IPS-20b (cell line): ENCODE measurements at regions not wholly inside any gene's neighbourhood (a gene's known extent, or its start where the extent isn't known, plus 50 kb on each side); places are given as distances from the start of the nearest gene placed in this dataset.

Experiments
- H3K27ac ChIP-seq: one replicate; pipeline ENCODE4 v1.5.1; 2013; ENCODE audit warnings: low read length
- H3K27me3 ChIP-seq: 2 replicates; pipeline ENCODE4 v1.6.1; 2013; ENCODE audit warnings: mild to moderate bottlenecking, low read length, inconsistent platforms; ENCODE audit not compliant: insufficient read depth
- H3K36me3 ChIP-seq: 2 replicates; pipeline ENCODE4 v1.6.1; 2013; ENCODE audit warnings: low read depth, mild to moderate bottlenecking, inconsistent platforms, low read length, moderate library complexity; ENCODE audit not compliant: insufficient read depth
- H3K4me1 ChIP-seq: 2 replicates; pipeline ENCODE4 v1.6.1; 2013; ENCODE audit warnings: mild to moderate bottlenecking, control low read depth, inconsistent platforms, low read length, moderate library complexity; ENCODE audit not compliant: insufficient read depth
- H3K4me3 ChIP-seq: 2 replicates; pipeline ENCODE4 v1.5.1; 2013; ENCODE audit warnings: mild to moderate bottlenecking, low read length, inconsistent platforms
- H3K9ac ChIP-seq: 2 replicates; pipeline ENCODE4 v1.6.1; 2013; ENCODE audit warnings: low read depth, mild to moderate bottlenecking, inconsistent platforms, low read length, moderate library complexity
- H3K9me3 ChIP-seq: 2 replicates; pipeline ENCODE4 v1.6.1; 2013; ENCODE audit warnings: mild to moderate bottlenecking, low read depth, low read length, inconsistent platforms; ENCODE audit not compliant: insufficient read depth

DNA sequence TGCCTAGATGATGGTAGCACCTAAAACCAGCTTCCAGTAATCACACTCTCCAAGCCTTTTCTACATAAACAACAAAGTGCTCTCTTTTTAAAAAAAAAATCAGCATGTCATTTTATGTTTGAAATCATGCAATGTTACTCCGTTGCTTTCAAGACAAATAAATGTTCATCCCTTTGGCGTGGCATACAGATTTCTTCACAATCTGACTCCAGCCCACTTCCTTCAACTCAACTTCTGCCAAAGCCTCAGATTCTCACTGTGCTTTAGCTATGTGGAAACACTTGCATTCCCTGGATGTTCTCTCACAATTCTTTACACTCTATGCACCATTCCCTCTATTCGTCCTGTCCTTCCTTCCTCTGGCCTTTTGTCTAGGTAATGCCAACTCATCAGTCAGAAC, 206.3 kb upstream of the BLID start:
- no peaks in the 10 kb centered on the region for H3K36me3 ChIP-seq
- no peaks in the 10 kb centered on the region for H3K9me3 ChIP-seq
- no peak overlapping the region for H3K9ac ChIP-seq
- peaks cover 19% of the 10 kb centered on the region; the same call in 1 of the 2 replicates for H3K4me1 ChIP-seq
- H3K27ac ChIP-seq, result no peak overlapping the region
- peaks cover 25% of the 10 kb centered on the region for H3K27me3 ChIP-seq
- H3K4me3 ChIP-seq, result no peak overlapping the region

DNA sequence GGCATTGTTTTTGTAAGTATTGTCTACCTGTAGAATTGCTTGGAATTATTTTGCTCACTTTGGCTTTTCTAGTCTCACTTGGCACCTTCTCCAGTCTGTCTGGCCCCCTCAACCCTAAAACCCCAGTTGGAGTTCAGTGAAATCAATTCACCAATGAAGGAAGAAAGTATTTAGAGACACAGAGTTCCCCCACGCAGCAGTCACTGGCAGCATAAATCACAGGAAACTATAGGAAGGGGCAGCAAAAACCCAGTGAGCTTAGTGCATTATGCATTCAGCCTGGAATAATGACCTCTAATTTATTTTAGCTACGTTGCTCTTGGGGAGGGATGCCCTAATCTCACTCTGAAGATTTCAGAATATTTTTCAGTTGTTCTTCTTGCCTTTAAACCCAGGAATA, 204.7 kb upstream of the BLID start:
- peaks cover 17% of the 10 kb centered on the region; the same call in 1 of the 2 replicates for H3K4me1 ChIP-seq
- no peak overlapping the region for H3K9ac ChIP-seq
- no peaks in the 10 kb centered on the region for H3K9me3 ChIP-seq
- no peaks in the 10 kb centered on the region for H3K36me3 ChIP-seq
- no peak overlapping the region for H3K4me3 ChIP-seq
- no peak overlapping the region for H3K27ac ChIP-seq
- peaks cover 8% of the 10 kb centered on the region for H3K27me3 ChIP-seq

GRCh38 chr11:122319691-122320620, 203.9 kb upstream of the BLID start:
- Histone ChIP-seq H3K4me1 (peaks cover 17% of the 10 kb centered on the region; the same call in 1 of the 2 replicates), H3K27me3 (peaks cover under 1% of the 10 kb centered on the region; the same call in 1 of the 2 replicates), H3K36me3 (no peaks in the 10 kb centered on the region), H3K9me3 (no peaks in the 10 kb centered on the region), H3K27ac (no peak overlapping the region), H3K9ac (no peak overlapping the region), H3K4me3 (no peak overlapping the region)

GRCh38 chr11:122319085-122319484, 203.1 kb upstream of the BLID start:
- no peaks in the 10 kb centered on the region for H3K9me3 ChIP-seq
- H3K27ac ChIP-seq, result no peak overlapping the region
- H3K4me3 ChIP-seq, result no peak overlapping the region
- H3K9ac ChIP-seq, result no peak overlapping the region
- peaks cover 17% of the 10 kb centered on the region; the same call in 1 of the 2 replicates for H3K4me1 ChIP-seq
- H3K36me3 ChIP-seq, result no peaks in the 10 kb centered on the region
- H3K27me3 ChIP-seq, result no peaks in the 10 kb centered on the region; the same call in 1 of the 2 replicates

GRCh38 chr11:122317305-122317704, 201.3 kb upstream of the BLID start:
- no peak overlapping the region for H3K9ac ChIP-seq
- H3K9me3 ChIP-seq, result no peaks in the 10 kb centered on the region
- H3K27me3 ChIP-seq, result no peaks in the 10 kb centered on the region
- H3K4me3 ChIP-seq, result no peak overlapping the region
- no peaks in the 10 kb centered on the region for H3K36me3 ChIP-seq
- H3K4me1 ChIP-seq, result peaks cover 17% of the 10 kb centered on the region; the same call in 1 of the 2 replicates
- H3K27ac ChIP-seq, result no peak overlapping the region

- H3K27ac ChIP-seq, result no peak overlapping the region
- H3K9ac ChIP-seq, result no peak overlapping the region
- peaks cover 19% of the 10 kb centered on the region; the same call in 1 of the 2 replicates for H3K4me1 ChIP-seq
- no peaks in the 10 kb centered on the region for H3K27me3 ChIP-seq
- no peaks in the 10 kb centered on the region for H3K9me3 ChIP-seq
- no peaks in the 10 kb centered on the region for H3K36me3 ChIP-seq
- H3K4me3 ChIP-seq, result no peak overlapping the region
Observed at GRCh38 chr11:122313581-122313980, 197.6 kb upstream of the BLID start.

DNA sequence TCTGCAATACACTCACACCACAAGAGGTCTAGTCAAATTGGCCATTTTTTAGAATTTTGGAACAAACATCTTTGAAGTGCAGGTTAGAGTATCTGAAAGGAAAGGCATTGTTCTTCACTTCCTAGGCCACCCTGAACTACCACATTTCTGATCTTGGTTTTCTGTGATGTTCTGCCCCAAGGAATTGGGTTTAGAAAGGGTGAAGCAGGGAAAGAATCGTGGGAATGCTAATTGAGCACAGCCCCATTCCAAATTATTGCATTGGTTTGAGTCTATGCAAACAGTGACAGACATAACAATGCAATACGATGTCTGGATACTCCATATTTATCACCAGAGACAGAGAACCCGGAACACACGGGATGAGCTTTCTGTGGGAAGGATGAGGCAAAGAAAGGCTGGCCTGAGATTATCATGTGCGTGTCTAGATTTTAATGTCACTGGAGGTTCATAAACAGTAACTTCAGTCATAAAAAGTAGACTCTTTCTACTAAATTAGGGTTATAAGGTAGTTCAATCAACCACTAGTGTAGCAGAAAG, 195.3 kb upstream of the BLID start:
- no peaks in the 10 kb centered on the region for H3K9me3 ChIP-seq
- no peak overlapping the region for H3K27ac ChIP-seq
- no peak overlapping the region for H3K9ac ChIP-seq
- no peaks in the 10 kb centered on the region for H3K36me3 ChIP-seq
- H3K27me3 ChIP-seq, result no peaks in the 10 kb centered on the region; the same call in 1 of the 2 replicates
- peaks cover 33% of the 10 kb centered on the region for H3K4me1 ChIP-seq
- no peak overlapping the region for H3K4me3 ChIP-seq

DNA sequence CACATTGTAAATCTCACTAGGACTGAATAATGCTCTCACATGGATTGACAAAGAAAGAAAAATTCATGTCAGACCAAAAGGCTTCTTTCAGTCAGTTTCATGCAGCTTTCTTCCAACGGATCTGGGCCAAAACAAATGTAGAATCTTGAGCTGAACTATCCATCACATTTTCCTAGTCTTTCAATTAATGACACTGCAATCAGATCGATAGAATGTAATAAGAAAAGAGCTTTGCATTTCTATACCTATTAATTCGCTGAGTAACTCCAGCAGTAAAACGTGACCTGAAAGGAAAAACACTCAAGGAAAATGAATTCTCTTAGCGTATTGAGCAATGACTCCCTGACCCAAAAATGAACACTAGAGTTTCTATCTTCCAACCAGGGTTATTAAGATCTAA, 194.8 kb upstream of the BLID start:
- Histone ChIP-seq H3K27me3 (peaks cover 2% of the 10 kb centered on the region; the same call in 1 of the 2 replicates), H3K36me3 (no peaks in the 10 kb centered on the region), H3K9me3 (no peaks in the 10 kb centered on the region), H3K4me3 (no peak overlapping the region), H3K27ac (no peak overlapping the region), H3K9ac (no peak overlapping the region), H3K4me1 (peaks cover 38% of the 10 kb centered on the region)

GRCh38 chr11:122309262-122309925, 193.4 kb upstream of the BLID start:
- H3K27ac ChIP-seq, result no peak overlapping the region
- peaks cover 8% of the 10 kb centered on the region; the same call in 1 of the 2 replicates for H3K27me3 ChIP-seq
- H3K4me3 ChIP-seq, result peak overlapping the region; percentile 3; the same call in 1 of the 2 replicates
- H3K9me3 ChIP-seq, result no peaks in the 10 kb centered on the region
- peaks cover 44% of the 10 kb centered on the region for H3K4me1 ChIP-seq
- peak overlapping the region; percentile 27; the same call in 1 of the 2 replicates for H3K9ac ChIP-seq
- no peaks in the 10 kb centered on the region for H3K36me3 ChIP-seq

- no peaks in the 10 kb centered on the region for H3K9me3 ChIP-seq
- 0 out of 2 replicates have a peak overlapping the region, but pooled peaks have one; percentile 3 for H3K4me3 ChIP-seq
- H3K4me1 ChIP-seq, result peaks cover 44% of the 10 kb centered on the region
- H3K36me3 ChIP-seq, result no peaks in the 10 kb centered on the region
- peaks cover 8% of the 10 kb centered on the region; the same call in 1 of the 2 replicates for H3K27me3 ChIP-seq
- no peak overlapping the region for H3K27ac ChIP-seq
- no peak overlapping the region for H3K9ac ChIP-seq
Observed at GRCh38 chr11:122308226-122308625, 192.2 kb upstream of the BLID start.

DNA sequence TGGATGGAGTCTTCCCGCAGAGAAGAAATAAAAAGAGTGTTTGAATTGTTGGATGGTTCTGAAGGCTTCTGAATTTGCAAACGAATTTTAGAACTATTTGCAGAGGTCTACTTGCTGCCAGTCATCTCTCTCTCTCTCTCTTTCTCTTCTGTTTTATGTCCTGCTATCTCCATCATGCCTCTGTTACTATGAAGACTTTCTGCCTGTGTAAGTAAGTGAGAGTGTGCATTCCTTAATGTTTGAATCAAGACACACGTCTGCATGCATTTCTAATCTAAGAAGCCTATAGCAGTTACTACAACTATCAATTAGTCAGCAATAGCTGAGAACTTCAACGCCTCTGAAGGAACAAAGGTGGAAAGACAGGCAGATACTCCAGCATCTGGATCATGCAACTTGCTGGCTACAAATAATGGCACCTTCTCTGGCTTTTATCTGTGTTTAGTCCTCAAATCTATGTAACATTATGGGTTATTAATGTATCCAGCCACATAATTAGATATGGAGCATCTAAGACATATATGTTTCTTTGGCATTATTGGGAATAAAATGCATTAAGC, 191.5 kb upstream of the BLID start:
- H3K4me1 ChIP-seq, result peaks cover 44% of the 10 kb centered on the region
- H3K4me3 ChIP-seq, result no peak overlapping the region; the same call in 1 of the 2 replicates
- no peaks in the 10 kb centered on the region for H3K36me3 ChIP-seq
- H3K9me3 ChIP-seq, result no peaks in the 10 kb centered on the region
- no peak overlapping the region for H3K27ac ChIP-seq
- no peak overlapping the region for H3K9ac ChIP-seq
- peaks cover 8% of the 10 kb centered on the region; the same call in 1 of the 2 replicates for H3K27me3 ChIP-seq
